OCI-LY1 (cell line): ENCODE measurements at regions not wholly inside any gene's neighbourhood (a gene's known extent, or its start where the extent isn't known, plus 50 kb on each side); places are given as distances from the start of the nearest gene placed in this dataset.

Source experiments
- H2AFZ ChIP-seq: fragments of 200-600 bp; sonication (generic), shearing (Covaris generic); 2 replicates; pipeline ENCODE4 v1.6.0; 2014; ENCODE audit warnings: antibody characterized with exemption, mild to moderate bottlenecking, low read length
- H3F3A ChIP-seq: fragments of 200-600 bp; sonication (generic), shearing (Covaris generic); 2 replicates; pipeline ENCODE4 v1.6.0; 2014; ENCODE audit warnings: mild to moderate bottlenecking, antibody characterized with exemption, low read length, moderate library complexity; ENCODE audit not compliant: insufficient read depth
- H3K27ac ChIP-seq: fragments of 200-600 bp; sonication (generic); 2 replicates; pipeline ENCODE4 v1.5.1; 2014; ENCODE audit warnings: low read length, mixed run types, mild to moderate bottlenecking, low read depth; ENCODE audit not compliant: poor library complexity, severe bottlenecking
- H3K27me3 ChIP-seq: fragments of 200-600 bp; sonication (generic); 2 replicates; pipeline ENCODE4 v1.6.0; 2014; ENCODE audit warnings: antibody characterized with exemption, mild to moderate bottlenecking, low read length, moderate library complexity; ENCODE audit not compliant: insufficient read depth
- H3K36me3 ChIP-seq: fragments of 200-600 bp; sonication (generic); 2 replicates; pipeline ENCODE4 v1.6.1; 2014; ENCODE audit warnings: mild to moderate bottlenecking, antibody characterized with exemption, low read length, moderate library complexity, mixed read lengths; ENCODE audit not compliant: insufficient read depth
- H3K4me1 ChIP-seq: fragments of 200-600 bp; sonication (generic); 2 replicates; pipeline ENCODE4 v1.5.1; 2014; ENCODE audit warnings: mild to moderate bottlenecking, low read length, moderate library complexity; ENCODE audit not compliant: insufficient read depth, severe bottlenecking
- H3K4me2 ChIP-seq: fragments of 200-600 bp; sonication (generic), shearing (Covaris generic); 2 replicates; pipeline ENCODE4 v1.6.1; 2014; ENCODE audit warnings: low read length
- H3K4me3 ChIP-seq: fragments of 200-600 bp; sonication (generic); 2 replicates; pipeline ENCODE4 v1.5.1; 2014; ENCODE audit warnings: low read length, low read depth, mild to moderate bottlenecking, mixed read lengths; ENCODE audit not compliant: poor library complexity, severe bottlenecking
- H3K79me2 ChIP-seq: fragments of 200-600 bp; shearing (Covaris generic); 2 replicates; pipeline ENCODE4 v1.6.1; 2016; ENCODE audit warnings: mixed run types, low read length, mixed read lengths; ENCODE audit not compliant: insufficient read depth
- H3K9ac ChIP-seq: fragments of 200-600 bp; sonication (generic), shearing (Covaris generic); 2 replicates; pipeline ENCODE4 v1.6.1; 2014; ENCODE audit warnings: mild to moderate bottlenecking, low read length, mixed read lengths
- H3K9me2 ChIP-seq: fragments of 200-600 bp; sonication (generic), shearing (Covaris generic); 2 replicates; pipeline ENCODE4 v1.6.1; 2014; ENCODE audit warnings: low read depth, mild to moderate bottlenecking, low read length, mixed read lengths
- H3K9me3 ChIP-seq: fragments of 200-600 bp; shearing (Covaris generic); 2 replicates; pipeline ENCODE4 v1.6.1; 2014; ENCODE audit warnings: low read length, mixed read lengths
- H4K20me1 ChIP-seq: fragments of 200-600 bp; sonication (generic), shearing (Covaris generic); 2 replicates; pipeline ENCODE4 v1.6.0; 2016; ENCODE audit warnings: mild to moderate bottlenecking, low read length; ENCODE audit not compliant: insufficient read depth
- CTCF ChIP-seq: fragments of 200-600 bp; sonication (generic), shearing (Covaris generic); IDR thresholded peaks from 2 replicates; pipeline ENCODE4 v1.5.1; 2017; ENCODE audit warnings: mild to moderate bottlenecking, antibody characterized with exemption, low read length, moderate library complexity, mixed read lengths
- EZH2 ChIP-seq: fragments of 200-600 bp; sonication (generic), shearing (Covaris generic); IDR thresholded peaks from 2 replicates; pipeline ENCODE4 v1.8.0; 2017; ENCODE audit warnings: borderline replicate concordance, mixed run types, mild to moderate bottlenecking, antibody characterized with exemption, low read length, moderate library complexity, mixed read lengths

DNA sequence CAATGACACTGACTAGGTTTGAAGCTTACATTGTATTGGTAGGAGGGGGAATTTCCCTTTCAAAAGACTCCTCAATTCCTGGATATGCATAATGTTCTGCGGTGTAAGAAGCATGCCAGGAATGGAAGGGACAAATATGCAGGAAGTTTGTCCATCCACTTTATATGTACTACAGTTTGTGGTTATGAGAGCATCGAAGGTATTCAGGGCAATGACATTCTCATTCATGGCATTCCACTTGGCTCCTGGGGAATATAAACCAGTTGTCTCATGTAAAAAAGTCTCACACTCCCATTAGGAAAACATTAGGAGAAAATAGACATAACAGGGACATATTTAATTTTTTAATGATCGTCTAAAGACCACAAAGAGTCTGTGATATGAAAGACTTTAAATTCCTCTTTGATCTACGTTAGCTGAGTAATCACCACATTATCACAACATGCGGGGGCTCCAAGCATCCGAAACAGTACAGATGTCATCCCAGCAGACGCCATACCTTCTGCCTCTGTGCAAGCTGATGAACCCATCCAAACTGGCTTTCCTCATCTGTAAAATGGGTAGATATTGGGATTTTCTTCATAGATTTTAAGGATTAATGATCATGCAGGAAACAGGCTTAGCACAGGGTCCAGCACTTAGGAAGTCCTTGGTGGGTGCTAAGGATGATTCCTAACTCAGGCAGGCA lies 675.3 kb downstream of the INHBA start:
- TF ChIP-seq CTCF (no peak), EZH2 (no peak)
- no peak overlapping the region for H3K4me2 ChIP-seq
- H3K4me1 ChIP-seq, result no peaks in the 10 kb centered on the region
- H3K4me3 ChIP-seq, result no peak overlapping the region
- no peaks in the 10 kb centered on the region for H3K27me3 ChIP-seq
- H3K36me3 ChIP-seq, result no peaks in the 10 kb centered on the region
- no peaks in the 10 kb centered on the region for H4K20me1 ChIP-seq
- H2AFZ ChIP-seq, result no peak overlapping the region
- H3K79me2 ChIP-seq, result no peaks in the 10 kb centered on the region
- no peak overlapping the region for H3K27ac ChIP-seq
- H3K9me3 ChIP-seq, result no peaks in the 10 kb centered on the region
- no peaks in the 10 kb centered on the region for H3K9me2 ChIP-seq
- H3K9ac ChIP-seq, result no peak overlapping the region
- no peaks in the 10 kb centered on the region for H3F3A ChIP-seq

DNA sequence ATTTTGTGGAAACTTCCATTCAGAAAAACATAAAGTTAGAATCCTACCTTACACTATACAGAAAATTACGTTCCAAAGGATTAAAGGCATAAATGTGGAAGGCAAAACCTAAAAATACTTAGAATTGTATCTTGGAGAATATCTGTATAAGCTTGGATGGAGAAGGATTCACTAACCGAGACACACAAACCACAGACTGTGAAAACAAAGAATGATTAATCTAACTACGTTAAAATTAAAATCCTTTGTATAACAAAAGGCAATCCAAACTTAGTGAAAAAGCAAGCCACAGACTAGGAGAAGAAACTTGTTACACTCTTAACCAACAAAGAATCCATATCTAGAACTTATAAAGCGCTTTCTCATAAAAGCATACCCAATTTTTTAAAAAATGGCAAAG lies 678.8 kb downstream of the INHBA start:
- Histone ChIP-seq H3K4me1 (no peaks in the 10 kb centered on the region), H4K20me1 (no peaks in the 10 kb centered on the region), H3K9me2 (no peaks in the 10 kb centered on the region), H3K9ac (no peak overlapping the region), H3K4me3 (no peak overlapping the region), H3K27me3 (no peaks in the 10 kb centered on the region), H3K27ac (no peak overlapping the region), H3K79me2 (no peaks in the 10 kb centered on the region), H3K36me3 (no peaks in the 10 kb centered on the region), H3K9me3 (no peaks in the 10 kb centered on the region), H3F3A (no peaks in the 10 kb centered on the region), H2AFZ (no peak overlapping the region), H3K4me2 (no peak overlapping the region)
- TF ChIP-seq CTCF (no peak), EZH2 (no peak)

DNA sequence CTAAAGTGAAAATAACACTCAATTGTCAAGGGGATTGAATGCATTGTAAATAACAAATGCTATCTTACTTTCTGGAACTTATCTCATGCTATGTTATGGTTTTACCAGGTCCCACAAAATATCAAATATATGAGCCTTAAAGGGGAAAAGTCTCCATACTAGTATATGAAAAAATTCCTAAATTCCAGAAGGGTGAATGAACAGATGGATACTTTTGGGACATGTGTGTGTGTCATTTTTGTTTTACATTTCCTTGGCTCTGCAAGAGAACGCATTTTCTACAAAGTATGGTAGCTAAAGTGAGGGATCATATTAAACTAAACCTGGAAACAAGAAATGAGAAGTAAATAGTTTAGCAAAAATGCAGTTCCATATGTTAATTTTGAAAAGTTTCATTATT lies 682.8 kb downstream of the INHBA start:
- no peaks in the 10 kb centered on the region for H3F3A ChIP-seq
- H3K9me3 ChIP-seq, result no peaks in the 10 kb centered on the region
- no peaks in the 10 kb centered on the region; the same call in 1 of the 2 replicates for H3K27me3 ChIP-seq
- H3K36me3 ChIP-seq, result no peaks in the 10 kb centered on the region
- H3K9me2 ChIP-seq, result no peaks in the 10 kb centered on the region
- H2AFZ ChIP-seq, result no peak overlapping the region
- H3K4me1 ChIP-seq, result no peaks in the 10 kb centered on the region
- H3K79me2 ChIP-seq, result no peaks in the 10 kb centered on the region
- H4K20me1 ChIP-seq, result no peaks in the 10 kb centered on the region
- H3K27ac ChIP-seq, result no peak overlapping the region
- H3K9ac ChIP-seq, result no peak overlapping the region
- H3K4me3 ChIP-seq, result no peak overlapping the region
- H3K4me2 ChIP-seq, result no peak overlapping the region
- no peak for TF ChIP-seq CTCF
- no peak for TF ChIP-seq EZH2
